Inflammatory macrophage (primary cell): ENCODE measurements at regions not wholly inside any gene's neighbourhood (a gene's known extent, or its start where the extent isn't known, plus 50 kb on each side); places are given as distances from the start of the nearest gene placed in this dataset.
"Not testable (repeated sequence)": the region's sequence is repeated elsewhere in the genome, so short reads cannot be mapped to it uniquely, and the experiment has no call there.

Experiments
- DNase-seq, 2 donors: peaks; one replicate each; pipeline ENCODE4 v3.0.0-alpha.2; 2020 to 2022

GRCh38 chr5:20783484-20783883 lies 795.5 kb upstream of the CDH18 start:
- DNase-seq, result not testable (repeated sequence)

GRCh38 chr5:20771338-20771737 lies 783.3 kb upstream of the CDH18 start:
- DNase-seq, result not testable (repeated sequence)

GRCh38 chr5:20765074-20765473 lies 777.1 kb upstream of the CDH18 start:
- DNase-seq, result not testable (repeated sequence)

GRCh38 chr5:20759459-20759858 lies 771.5 kb upstream of the CDH18 start:
- DNase-seq, result not testable (repeated sequence)

GRCh38 chr5:20752179-20752578 lies 764.2 kb upstream of the CDH18 start:
- DNase-seq, result not testable (repeated sequence)

- not testable (repeated sequence) for DNase-seq
Measured at GRCh38 chr5:20735715-20736114, 747.7 kb upstream of the CDH18 start.

- not testable (repeated sequence) for DNase-seq
Measured at GRCh38 chr5:20732223-20732622, 744.2 kb upstream of the CDH18 start.

- DNase-seq, result not testable (repeated sequence)
Measured at GRCh38 chr5:20721286-20721685, 733.3 kb upstream of the CDH18 start.

- not testable (repeated sequence) for DNase-seq
Measured at GRCh38 chr5:20711520-20712155, 723.6 kb upstream of the CDH18 start.

- not testable (repeated sequence) for DNase-seq
Measured at GRCh38 chr5:20707634-20708033, 719.6 kb upstream of the CDH18 start.

- DNase-seq, result no peak
Measured at GRCh38 chr5:20694121-20694520, 706.1 kb upstream of the CDH18 start.

- no peak for DNase-seq
Measured at GRCh38 chr5:20692913-20693312, 704.9 kb upstream of the CDH18 start.

- no peak for DNase-seq
Measured at GRCh38 chr5:20683241-20683940, 695.4 kb upstream of the CDH18 start.

GRCh38 chr5:20680718-20681302 lies 692.8 kb upstream of the CDH18 start:
- no peak for DNase-seq

GRCh38 chr5:20678814-20679298 lies 690.9 kb upstream of the CDH18 start:
- DNase-seq, result no peak

GRCh38 chr5:20678386-20678785 lies 690.4 kb upstream of the CDH18 start:
- no peak for DNase-seq

- DNase-seq, result no peak
Measured at GRCh38 chr5:20660588-20660987, 672.6 kb upstream of the CDH18 start.

GRCh38 chr5:20656262-20656661 lies 668.3 kb upstream of the CDH18 start:
- no peak for DNase-seq

- DNase-seq, result no peak
Measured at GRCh38 chr5:20655211-20655610, 667.2 kb upstream of the CDH18 start.

- no peak for DNase-seq
Measured at GRCh38 chr5:20654746-20655145, 666.7 kb upstream of the CDH18 start.

- no peak for DNase-seq
Measured at GRCh38 chr5:20654033-20654432, 666.0 kb upstream of the CDH18 start.

GRCh38 chr5:20649966-20650365 lies 662.0 kb upstream of the CDH18 start:
- no peak for DNase-seq

GRCh38 chr5:20648981-20649380 lies 661.0 kb upstream of the CDH18 start:
- DNase-seq, result no peak

- no peak for DNase-seq
Measured at GRCh38 chr5:20636686-20637085, 648.7 kb upstream of the CDH18 start.
